PFSK-1 (cell line): ENCODE measurements at regions not wholly inside any gene's neighbourhood (a gene's known extent, or its start where the extent isn't known, plus 50 kb on each side); places are given as distances from the start of the nearest gene placed in this dataset.

Source experiments
- POLR2AphosphoS5 ChIP-seq: IDR thresholded peaks from 2 replicates; pipeline ENCODE4 v1.6.1; 2012; ENCODE audit warnings: low read depth, mild to moderate bottlenecking, control low read depth, low read length, moderate library complexity
- SIN3A ChIP-seq: IDR thresholded peaks from 2 replicates; pipeline ENCODE4 v1.6.1; 2012; ENCODE audit warnings: mild to moderate bottlenecking, low read length, moderate library complexity, borderline replicate concordance; ENCODE audit not compliant: insufficient read depth
- TAF1 ChIP-seq: IDR thresholded peaks from 2 replicates; pipeline ENCODE4 v1.6.1; 2012; ENCODE audit warnings: low read length, control low read depth, borderline replicate concordance; ENCODE audit not compliant: insufficient read depth
- TF ChIP-seq, protein P1 (sequence below), 2 experiments: IDR thresholded peaks; 2 replicates each; pipeline versions ENCODE4 v1.6.1 to v1.8.0; 2011 to 2012; ENCODE audit warnings: low read depth in 2 of 2, low read length in 2 of 2, control low read depth in 1 of 2, inconsistent platforms in 1 of 2, mild to moderate bottlenecking in 1 of 2, moderate library complexity in 1 of 2; ENCODE audit not compliant: insufficient read depth in 1 of 2

DNA sequence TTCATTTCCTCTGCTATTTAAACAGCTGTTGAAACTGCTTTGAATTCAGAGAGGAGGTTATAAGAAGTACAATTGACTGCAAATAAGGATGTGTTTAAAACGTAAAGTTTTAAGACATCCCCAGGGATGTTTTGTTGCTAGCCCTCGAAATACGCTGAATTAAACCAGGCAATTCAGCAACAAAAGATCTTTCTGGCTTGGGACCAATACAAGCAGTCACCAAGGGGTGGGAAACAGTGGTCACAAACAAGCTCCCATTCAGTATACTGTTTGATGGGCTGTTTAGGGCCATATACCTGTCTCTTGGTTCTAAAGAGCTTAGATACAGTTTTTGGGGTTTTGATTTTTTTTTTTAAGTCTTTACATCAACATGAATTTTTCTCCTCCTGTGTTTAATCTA lies 446.3 kb upstream of the POT1 start:
- no peak for TF ChIP-seq POLR2AphosphoS5
- TF ChIP-seq, protein P1, sequence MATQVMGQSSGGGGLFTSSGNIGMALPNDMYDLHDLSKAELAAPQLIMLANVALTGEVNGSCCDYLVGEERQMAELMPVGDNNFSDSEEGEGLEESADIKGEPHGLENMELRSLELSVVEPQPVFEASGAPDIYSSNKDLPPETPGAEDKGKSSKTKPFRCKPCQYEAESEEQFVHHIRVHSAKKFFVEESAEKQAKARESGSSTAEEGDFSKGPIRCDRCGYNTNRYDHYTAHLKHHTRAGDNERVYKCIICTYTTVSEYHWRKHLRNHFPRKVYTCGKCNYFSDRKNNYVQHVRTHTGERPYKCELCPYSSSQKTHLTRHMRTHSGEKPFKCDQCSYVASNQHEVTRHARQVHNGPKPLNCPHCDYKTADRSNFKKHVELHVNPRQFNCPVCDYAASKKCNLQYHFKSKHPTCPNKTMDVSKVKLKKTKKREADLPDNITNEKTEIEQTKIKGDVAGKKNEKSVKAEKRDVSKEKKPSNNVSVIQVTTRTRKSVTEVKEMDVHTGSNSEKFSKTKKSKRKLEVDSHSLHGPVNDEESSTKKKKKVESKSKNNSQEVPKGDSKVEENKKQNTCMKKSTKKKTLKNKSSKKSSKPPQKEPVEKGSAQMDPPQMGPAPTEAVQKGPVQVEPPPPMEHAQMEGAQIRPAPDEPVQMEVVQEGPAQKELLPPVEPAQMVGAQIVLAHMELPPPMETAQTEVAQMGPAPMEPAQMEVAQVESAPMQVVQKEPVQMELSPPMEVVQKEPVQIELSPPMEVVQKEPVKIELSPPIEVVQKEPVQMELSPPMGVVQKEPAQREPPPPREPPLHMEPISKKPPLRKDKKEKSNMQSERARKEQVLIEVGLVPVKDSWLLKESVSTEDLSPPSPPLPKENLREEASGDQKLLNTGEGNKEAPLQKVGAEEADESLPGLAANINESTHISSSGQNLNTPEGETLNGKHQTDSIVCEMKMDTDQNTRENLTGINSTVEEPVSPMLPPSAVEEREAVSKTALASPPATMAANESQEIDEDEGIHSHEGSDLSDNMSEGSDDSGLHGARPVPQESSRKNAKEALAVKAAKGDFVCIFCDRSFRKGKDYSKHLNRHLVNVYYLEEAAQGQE (IDR thresholded peaks at IDR 0.05; ENCODE audit: insufficient read depth in 1 of 2, low read depth in 2 of 2, low read length in 2 of 2): no peak
- no peak for TF ChIP-seq SIN3A
- no peak for TF ChIP-seq TAF1
